ENCODE measurements at regions not wholly inside any gene's neighbourhood (a gene's known extent, or its start where the extent isn't known, plus 50 kb on each side); places are given as distances from the start of the nearest gene placed in this dataset.

GRCh38 chr1:194161591-194161990, 975.2 kb upstream of the B3GALT2 start:
- no peaks in the 10 kb centered on the region for H3K4me1 ChIP-seq (ENCODE audit: insufficient read depth, low read length, poor library complexity, severe bottlenecking)
- H3K4me2 ChIP-seq (ENCODE audit: low read depth, low read length, poor library complexity, severe bottlenecking) = no peak overlapping the region
- H2AFZ ChIP-seq (ENCODE audit: low read length) = no peak overlapping the region
- H3K79me2 ChIP-seq (ENCODE audit: insufficient read depth, low read length) = no peaks in the 10 kb centered on the region
- H3K9me2 ChIP-seq (replicated peaks; ENCODE audit: low read depth, low read length) = no peaks in the 10 kb centered on the region
- no peaks in the 10 kb centered on the region for H4K20me1 ChIP-seq (ENCODE audit: insufficient read depth, low read length, poor library complexity, severe bottlenecking)
- no peak for TF ChIP-seq EZH2phosphoT487 (IDR thresholded peaks at IDR 0.05; ENCODE audit: borderline replicate concordance)
- no peak for TF ChIP-seq CTCF (conservative IDR thresholded peaks at IDR 0.05; ENCODE audit: low read length)
- no peak overlapping the region for H3K4me3 ChIP-seq (ENCODE audit: low read length, poor library complexity, severe bottlenecking)
- H3K36me3 ChIP-seq (ENCODE audit: insufficient read depth, low read length) = no peaks in the 10 kb centered on the region
- H3K9ac ChIP-seq (ENCODE audit: low read depth, low read length, poor library complexity, severe bottlenecking) = no peak overlapping the region
- H3F3A ChIP-seq (ENCODE audit: low read depth) = no peaks in the 10 kb centered on the region
- H3K27me3 ChIP-seq (ENCODE audit: insufficient read depth, low read length, poor library complexity, severe bottlenecking) = no peaks in the 10 kb centered on the region
- no peaks in the 10 kb centered on the region for H3K9me3 ChIP-seq (ENCODE audit: insufficient read depth, low read depth, low read length)

GRCh38 chr1:194159941-194160340, 973.5 kb upstream of the B3GALT2 start:
- H3F3A ChIP-seq (ENCODE audit: low read depth) = no peaks in the 10 kb centered on the region

GRCh38 chr1:194155962-194156361, 969.5 kb upstream of the B3GALT2 start:
- Histone ChIP-seq H3K9me2 (replicated peaks; ENCODE audit: low read depth, low read length) (no peaks in the 10 kb centered on the region), H3K27me3 (ENCODE audit: insufficient read depth, low read length, poor library complexity, severe bottlenecking) (no peaks in the 10 kb centered on the region), H3K9me3 (ENCODE audit: insufficient read depth, low read depth, low read length) (no peaks in the 10 kb centered on the region), H3K9ac (ENCODE audit: low read depth, low read length, poor library complexity, severe bottlenecking) (no peak overlapping the region), H3K4me3 (ENCODE audit: low read length, poor library complexity, severe bottlenecking) (no peak overlapping the region), H3K36me3 (ENCODE audit: insufficient read depth, low read length) (no peaks in the 10 kb centered on the region), H3K79me2 (ENCODE audit: insufficient read depth, low read length) (no peaks in the 10 kb centered on the region), H3K4me1 (ENCODE audit: insufficient read depth, low read length, poor library complexity, severe bottlenecking) (no peaks in the 10 kb centered on the region), H2AFZ (ENCODE audit: low read length) (no peak overlapping the region), H3K4me2 (ENCODE audit: low read depth, low read length, poor library complexity, severe bottlenecking) (no peak overlapping the region), H4K20me1 (ENCODE audit: insufficient read depth, low read length, poor library complexity, severe bottlenecking) (no peaks in the 10 kb centered on the region), H3F3A (ENCODE audit: low read depth) (no peaks in the 10 kb centered on the region)
- TF ChIP-seq EZH2phosphoT487 (IDR thresholded peaks at IDR 0.05; ENCODE audit: borderline replicate concordance) (no peak), CTCF (conservative IDR thresholded peaks at IDR 0.05; ENCODE audit: low read length) (no peak)

More at GRCh38 chr1:194159941-194160340, 973.5 kb upstream of the B3GALT2 start:
- Histone ChIP-seq H3K9ac (ENCODE audit: low read depth, low read length, poor library complexity, severe bottlenecking) (no peak overlapping the region), H4K20me1 (ENCODE audit: insufficient read depth, low read length, poor library complexity, severe bottlenecking) (no peaks in the 10 kb centered on the region), H2AFZ (ENCODE audit: low read length) (no peak overlapping the region), H3K9me2 (replicated peaks; ENCODE audit: low read depth, low read length) (no peaks in the 10 kb centered on the region), H3K36me3 (ENCODE audit: insufficient read depth, low read length) (no peaks in the 10 kb centered on the region), H3K4me1 (ENCODE audit: insufficient read depth, low read length, poor library complexity, severe bottlenecking) (no peaks in the 10 kb centered on the region), H3K4me2 (ENCODE audit: low read depth, low read length, poor library complexity, severe bottlenecking) (no peak overlapping the region), H3K9me3 (ENCODE audit: insufficient read depth, low read depth, low read length) (no peaks in the 10 kb centered on the region), H3K79me2 (ENCODE audit: insufficient read depth, low read length) (no peaks in the 10 kb centered on the region), H3K4me3 (ENCODE audit: low read length, poor library complexity, severe bottlenecking) (no peak overlapping the region), H3K27me3 (ENCODE audit: insufficient read depth, low read length, poor library complexity, severe bottlenecking) (no peaks in the 10 kb centered on the region)
- no peak for TF ChIP-seq EZH2phosphoT487 (IDR thresholded peaks at IDR 0.05; ENCODE audit: borderline replicate concordance)
- 0 out of 2 replicates have a peak, but pooled peaks have one; percentile 23 for TF ChIP-seq CTCF (conservative IDR thresholded peaks at IDR 0.05; ENCODE audit: low read length)

Data from Loucy (cell line).